ENCODE measurements at regions not wholly inside any gene's neighbourhood (a gene's known extent, or its start where the extent isn't known, plus 50 kb on each side); places are given as distances from the start of the nearest gene placed in this dataset.

GRCh38 chr21:15249285-15249993 lies 184.6 kb upstream of the NRIP1 start:
- Histone ChIP-seq H3K27ac (ENCODE audit: low read length) (no peak overlapping the region), H3K27me3 (ENCODE audit: control insufficient read depth, insufficient read depth, low read length) (no peaks in the 10 kb centered on the region), H3K4me1 (ENCODE audit: control insufficient read depth, insufficient read depth, low read length) (no peaks in the 10 kb centered on the region), H3K9me3 (ENCODE audit: control insufficient read depth, insufficient read depth, low read depth, low read length) (no peaks in the 10 kb centered on the region), H3K4me3 (ENCODE audit: low read depth in 2 of 2, low read length in 2 of 2) (no peak overlapping the region), H3K36me3 (ENCODE audit: control insufficient read depth, insufficient read depth, low read length) (no peaks in the 10 kb centered on the region)
- ATAC-seq: no peak
- intact Hi-C loops (cut with micrococcal nuclease; ENCODE audit: unreplicated experiment): no loop called here
- BruUV-seq (replicated peaks): no TSS peak
- POLR2A ChIA-PET: no interaction called here
- in situ Hi-C loops (cut with HindIII; ENCODE audit: low pct_unique_long_range_greater_than_20kb, low sequenced_read_pairs): no loop called here
- no peak for TF ChIP-seq SIN3A (IDR thresholded peaks at IDR 0.05; ENCODE audit: borderline replicate concordance, insufficient read depth, low read depth, low read length)
- TF ChIP-seq REST (IDR thresholded peaks at IDR 0.05; ENCODE audit: insufficient read depth in 1 of 2, low read depth in 2 of 2, low read length in 1 of 2): no peak
- TF ChIP-seq, protein P1, sequence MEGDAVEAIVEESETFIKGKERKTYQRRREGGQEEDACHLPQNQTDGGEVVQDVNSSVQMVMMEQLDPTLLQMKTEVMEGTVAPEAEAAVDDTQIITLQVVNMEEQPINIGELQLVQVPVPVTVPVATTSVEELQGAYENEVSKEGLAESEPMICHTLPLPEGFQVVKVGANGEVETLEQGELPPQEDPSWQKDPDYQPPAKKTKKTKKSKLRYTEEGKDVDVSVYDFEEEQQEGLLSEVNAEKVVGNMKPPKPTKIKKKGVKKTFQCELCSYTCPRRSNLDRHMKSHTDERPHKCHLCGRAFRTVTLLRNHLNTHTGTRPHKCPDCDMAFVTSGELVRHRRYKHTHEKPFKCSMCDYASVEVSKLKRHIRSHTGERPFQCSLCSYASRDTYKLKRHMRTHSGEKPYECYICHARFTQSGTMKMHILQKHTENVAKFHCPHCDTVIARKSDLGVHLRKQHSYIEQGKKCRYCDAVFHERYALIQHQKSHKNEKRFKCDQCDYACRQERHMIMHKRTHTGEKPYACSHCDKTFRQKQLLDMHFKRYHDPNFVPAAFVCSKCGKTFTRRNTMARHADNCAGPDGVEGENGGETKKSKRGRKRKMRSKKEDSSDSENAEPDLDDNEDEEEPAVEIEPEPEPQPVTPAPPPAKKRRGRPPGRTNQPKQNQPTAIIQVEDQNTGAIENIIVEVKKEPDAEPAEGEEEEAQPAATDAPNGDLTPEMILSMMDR (IDR thresholded peaks at IDR 0.05): no peak
- no peak for TF ChIP-seq POLR2AphosphoS5 (IDR thresholded peaks at IDR 0.05; ENCODE audit: low read depth, low read length)
- no peak for TF ChIP-seq TCF7L2 (IDR thresholded peaks at IDR 0.05; ENCODE audit: low read depth, low read length)
- CTCF ChIA-PET: no interaction called here
- no peak for DNase-seq (ENCODE audit: low read depth, low spot score)

DNA sequence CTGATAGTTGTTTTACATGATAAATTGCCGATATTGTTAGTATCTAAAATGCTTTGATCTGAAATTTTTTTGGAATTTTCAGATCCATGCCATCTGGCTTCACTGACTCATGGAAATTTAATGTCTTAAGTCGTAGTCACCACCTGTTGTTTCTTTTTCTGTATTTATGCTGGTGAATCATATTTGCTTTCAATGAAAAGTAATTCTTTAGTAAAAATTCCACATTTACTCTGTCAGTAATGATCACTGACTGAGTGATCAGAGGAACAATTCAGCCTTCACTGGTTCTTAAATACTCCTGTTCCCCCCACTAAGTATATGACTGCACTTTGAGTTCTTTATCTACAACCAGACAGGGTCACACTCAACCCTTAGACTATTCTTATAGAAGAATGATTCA lies 185.6 kb upstream of the NRIP1 start:
- H3K36me3 ChIP-seq (ENCODE audit: control insufficient read depth, insufficient read depth, low read length): no peaks in the 10 kb centered on the region
- BruUV-seq (replicated peaks): no TSS peak
- H3K27ac ChIP-seq (ENCODE audit: low read length): no peak overlapping the region
- in situ Hi-C loops (cut with HindIII; ENCODE audit: low pct_unique_long_range_greater_than_20kb, low sequenced_read_pairs): no loop called here
- POLR2A ChIA-PET: no interaction called here
- no peak for DNase-seq (ENCODE audit: low read depth, low spot score)
- no peaks in the 10 kb centered on the region for H3K4me1 ChIP-seq (ENCODE audit: control insufficient read depth, insufficient read depth, low read length)
- CTCF ChIA-PET: no interaction called here
- no peak overlapping the region for H3K4me3 ChIP-seq (ENCODE audit: low read depth in 2 of 2, low read length in 2 of 2)
- ATAC-seq: no peak
- TF ChIP-seq REST (IDR thresholded peaks at IDR 0.05; ENCODE audit: insufficient read depth in 1 of 2, low read depth in 2 of 2, low read length in 1 of 2) (no peak), POLR2AphosphoS5 (IDR thresholded peaks at IDR 0.05; ENCODE audit: low read depth, low read length) (no peak), SIN3A (IDR thresholded peaks at IDR 0.05; ENCODE audit: borderline replicate concordance, insufficient read depth, low read depth, low read length) (no peak), TCF7L2 (IDR thresholded peaks at IDR 0.05; ENCODE audit: low read depth, low read length) (no peak)
- TF ChIP-seq, protein P1 (IDR thresholded peaks at IDR 0.05): no peak
- intact Hi-C loops (cut with micrococcal nuclease; ENCODE audit: unreplicated experiment): no loop called here
- no peaks in the 10 kb centered on the region for H3K9me3 ChIP-seq (ENCODE audit: control insufficient read depth, insufficient read depth, low read depth, low read length)
- no peaks in the 10 kb centered on the region for H3K27me3 ChIP-seq (ENCODE audit: control insufficient read depth, insufficient read depth, low read length)

Measured in Panc1 (cell line).